GM19239 (cell line): ENCODE measurements at regions not wholly inside any gene's neighbourhood (a gene's known extent, or its start where the extent isn't known, plus 50 kb on each side); places are given as distances from the start of the nearest gene placed in this dataset.

Experiments
- DNase-seq: peaks from one replicate; pipeline ENCODE4 v3.0.0; 2011; ENCODE audit warnings: low spot score; ENCODE audit not compliant: insufficient read length
- FAIRE-seq: peaks from 2 replicates; lab custom pipeline; 2011; peaks lifted over from hg19 to GRCh38; lab: Jason Lieb, UNC

- no peak for FAIRE-seq
- DNase-seq, result no peak
Measured at GRCh38 chr12:132397152-132397933, 68.0 kb upstream of the GALNT9 start.

GRCh38 chr12:132396657-132397056, 67.3 kb upstream of the GALNT9 start:
- FAIRE-seq, result no peak
- no peak for DNase-seq

GRCh38 chr12:132395908-132396305, 66.5 kb upstream of the GALNT9 start:
- DNase-seq, result no peak
- FAIRE-seq, result no peak

GRCh38 chr12:132395192-132395907, 66.0 kb upstream of the GALNT9 start:
- no peak for DNase-seq
- FAIRE-seq, result no peak

- DNase-seq, result no peak
- FAIRE-seq, result no peak
Measured at GRCh38 chr12:132393991-132394949, 64.9 kb upstream of the GALNT9 start.

- FAIRE-seq (no peak), DNase-seq (no peak)
Measured at GRCh38 chr12:132393245-132393795, 63.9 kb upstream of the GALNT9 start.

- DNase-seq (no peak), FAIRE-seq (no peak)
Measured at GRCh38 chr12:132392389-132393244, 63.2 kb upstream of the GALNT9 start.

GRCh38 chr12:132391326-132392041, 62.1 kb upstream of the GALNT9 start:
- FAIRE-seq, result no peak
- DNase-seq, result no peak

GRCh38 chr12:132390287-132391076, 61.1 kb upstream of the GALNT9 start:
- no peak for DNase-seq
- no peak for FAIRE-seq

GRCh38 chr12:132389526-132390286, 60.3 kb upstream of the GALNT9 start:
- FAIRE-seq (no peak), DNase-seq (no peak)

- DNase-seq (no peak), FAIRE-seq (no peak)
Measured at GRCh38 chr12:132389026-132389425, 59.6 kb upstream of the GALNT9 start.

GRCh38 chr12:132388379-132389015, 59.1 kb upstream of the GALNT9 start:
- FAIRE-seq, result no peak
- DNase-seq, result no peak

GRCh38 chr12:132386926-132387497, 57.6 kb upstream of the GALNT9 start:
- DNase-seq (no peak), FAIRE-seq (no peak)

- no peak for FAIRE-seq
- DNase-seq, result no peak
Measured at GRCh38 chr12:132385923-132386751, 56.7 kb upstream of the GALNT9 start.

GRCh38 chr12:132384916-132385774, 55.8 kb upstream of the GALNT9 start:
- DNase-seq (no peak), FAIRE-seq (no peak)
